WERI-Rb-1 (cell line): ENCODE measurements at regions not wholly inside any gene's neighbourhood (a gene's known extent, or its start where the extent isn't known, plus 50 kb on each side); places are given as distances from the start of the nearest gene placed in this dataset.

Source experiments
- DNase-seq: peaks from one replicate; pipeline ENCODE4 v3.0.0-alpha.2; 2020
- H3K27ac ChIP-seq: fragments of 250-450 bp; sonication (Bioruptor Pico); 2 replicates; pipeline ENCODE4 v1.5.1; 2020; ENCODE audit warnings: mild to moderate bottlenecking, moderate library complexity
- H3K27me3 ChIP-seq: fragments of 250-450 bp; sonication (Bioruptor Pico); 2 replicates; pipeline ENCODE4 v1.5.1; 2021; ENCODE audit warnings: mild to moderate bottlenecking, low read depth, moderate library complexity; ENCODE audit not compliant: insufficient read depth, severe bottlenecking
- H3K36me3 ChIP-seq: fragments of 250-450 bp; sonication (Bioruptor Pico); 2 replicates; pipeline ENCODE4 v1.5.1; 2020; ENCODE audit warnings: mild to moderate bottlenecking, moderate library complexity
- H3K4me3 ChIP-seq: 2 replicates; pipeline ENCODE4 v1.5.1; 2011; ENCODE audit warnings: low read depth, mild to moderate bottlenecking, control low read depth, low read length
- H3K9me3 ChIP-seq: fragments of 250-450 bp; sonication (Bioruptor Pico); 2 replicates; pipeline ENCODE4 v1.5.1; 2021; ENCODE audit warnings: mild to moderate bottlenecking, moderate library complexity; ENCODE audit not compliant: severe bottlenecking
- CTCF ChIP-seq: IDR thresholded peaks from 2 replicates; pipeline ENCODE4 v1.5.1; 2011; ENCODE audit warnings: low read depth, mild to moderate bottlenecking, control low read depth, inconsistent platforms, low read length

GRCh38 chr3:76972624-76973296, 67.1 kb upstream of the ROBO2 start:
- H3K9me3 ChIP-seq, result no peaks in the 10 kb centered on the region
- no peak for DNase-seq

GRCh38 chr3:76976996-76977395, 62.9 kb upstream of the ROBO2 start:
- TF ChIP-seq CTCF, result no peak
- no peak overlapping the region for H3K27ac ChIP-seq
- H3K27me3 ChIP-seq, result no peaks in the 10 kb centered on the region
- H3K9me3 ChIP-seq, result no peaks in the 10 kb centered on the region
- no peak for DNase-seq
- H3K36me3 ChIP-seq, result no peaks in the 10 kb centered on the region
- H3K4me3 ChIP-seq, result no peak overlapping the region

More at GRCh38 chr3:76972624-76973296, 67.1 kb upstream of the ROBO2 start:
- Histone ChIP-seq H3K4me3 (no peak overlapping the region), H3K36me3 (no peaks in the 10 kb centered on the region), H3K27ac (no peak overlapping the region), H3K27me3 (no peaks in the 10 kb centered on the region)
- no peak for TF ChIP-seq CTCF

GRCh38 chr3:76985645-76986044, 54.3 kb upstream of the ROBO2 start:
- no peak overlapping the region for H3K27ac ChIP-seq
- H3K36me3 ChIP-seq, result no peaks in the 10 kb centered on the region
- H3K4me3 ChIP-seq, result no peak overlapping the region
- H3K27me3 ChIP-seq, result no peaks in the 10 kb centered on the region
- DNase-seq, result no peak
- H3K9me3 ChIP-seq, result no peaks in the 10 kb centered on the region
- no peak for TF ChIP-seq CTCF

- no peak for TF ChIP-seq CTCF
- Histone ChIP-seq H3K27ac (no peak overlapping the region), H3K4me3 (no peak overlapping the region), H3K36me3 (no peaks in the 10 kb centered on the region), H3K9me3 (no peaks in the 10 kb centered on the region), H3K27me3 (no peaks in the 10 kb centered on the region)
- DNase-seq, result no peak
Observed at GRCh38 chr3:76986876-76987474, 52.9 kb upstream of the ROBO2 start.
